GM23338 (cell line): ENCODE measurements at regions not wholly inside any gene's neighbourhood (a gene's known extent, or its start where the extent isn't known, plus 50 kb on each side); places are given as distances from the start of the nearest gene placed in this dataset.

Experiments
- ATAC-seq: fragments of 200-7000 bp; cut with Tn5 transposase; 3 replicates; pipeline ENCODE4 v1.9.1; 2020
- DNase-seq: peaks from one replicate; pipeline ENCODE4 v3.0.0-alpha.2; 2015; ENCODE audit warnings: low spot score
- H2AFZ ChIP-seq: fragments of 200-600 bp; sonication (generic); 2 replicates; pipeline ENCODE4 v1.8.0; 2016; ENCODE audit warnings: antibody characterized with exemption, mild to moderate bottlenecking, moderate library complexity
- H3F3A ChIP-seq: fragments of 200-600 bp; sonication (generic); replicated peaks from 2 replicates; pipeline ENCODE4 v1.8.0; 2017; ENCODE audit warnings: antibody characterized with exemption, mixed run types, low read depth
- H3K27ac ChIP-seq: fragments of 200-600 bp; sonication (generic); 2 replicates; pipeline ENCODE4 v1.6.1; 2016; ENCODE audit warnings: low read depth
- H3K27me3 ChIP-seq: fragments of 200-600 bp; sonication (generic); 2 replicates; pipeline ENCODE4 v1.8.0; 2016; ENCODE audit warnings: mild to moderate bottlenecking, mixed run types, moderate library complexity; ENCODE audit not compliant: insufficient read depth
- H3K36me3 ChIP-seq: fragments of 200-600 bp; sonication (generic); 2 replicates; pipeline ENCODE4 v1.8.0; 2016; ENCODE audit warnings: mild to moderate bottlenecking; ENCODE audit not compliant: insufficient read depth
- H3K4me1 ChIP-seq: fragments of 200-600 bp; sonication (generic); 2 replicates; pipeline ENCODE4 v1.8.0; 2016; ENCODE audit warnings: mild to moderate bottlenecking, moderate library complexity; ENCODE audit not compliant: insufficient read depth
- H3K4me2 ChIP-seq: fragments of 200-600 bp; sonication (generic); 2 replicates; pipeline ENCODE4 v1.7.1; 2017; ENCODE audit warnings: mixed run types
- H3K4me3 ChIP-seq: fragments of 200-600 bp; sonication (generic); 2 replicates; pipeline ENCODE4 v1.6.1; 2016; ENCODE audit warnings: mixed run types
- H3K79me2 ChIP-seq: fragments of 200-600 bp; sonication (generic); replicated peaks from 2 replicates; pipeline ENCODE4 v1.8.0; 2017; ENCODE audit warnings: mild to moderate bottlenecking; ENCODE audit not compliant: insufficient read depth
- H3K9me2 ChIP-seq: fragments of 200-600 bp; sonication (generic); 2 replicates; pipeline ENCODE4 v1.8.0; 2017; ENCODE audit not compliant: insufficient read depth
- H4K20me1 ChIP-seq: fragments of 200-600 bp; sonication (generic); replicated peaks from 2 replicates; pipeline ENCODE4 v1.8.0; 2017; ENCODE audit warnings: mild to moderate bottlenecking; ENCODE audit not compliant: insufficient read depth
- H3K27ac Mint-ChIP-seq: 2 replicates; pipeline ENCODE4 v1.8.0; 2020; ENCODE audit warnings: inconsistent platforms, mild to moderate bottlenecking, moderate library complexity, mixed read lengths
- H3K27me3 Mint-ChIP-seq: 3 replicates; pipeline ENCODE4 v1.8.0; 2022; ENCODE audit warnings: low read depth, mild to moderate bottlenecking, moderate library complexity, mixed read lengths, inconsistent platforms; ENCODE audit not compliant: insufficient read depth, poor library complexity
- H3K36me3 Mint-ChIP-seq: 3 replicates; pipeline ENCODE4 v1.8.0; 2021; ENCODE audit warnings: low read depth, mild to moderate bottlenecking, inconsistent platforms, moderate library complexity, mixed read lengths
- H3K4me1 Mint-ChIP-seq: 3 replicates; pipeline ENCODE4 v1.8.0; 2020; ENCODE audit warnings: mild to moderate bottlenecking, inconsistent platforms, mixed read lengths
- H3K4me3 Mint-ChIP-seq: 3 replicates; pipeline ENCODE4 v1.8.0; 2021; ENCODE audit warnings: moderate library complexity, mild to moderate bottlenecking, inconsistent platforms, mixed read lengths
- H3K9me3 Mint-ChIP-seq: 3 replicates; pipeline ENCODE4 v1.8.0; 2020; ENCODE audit warnings: moderate library complexity, mild to moderate bottlenecking, inconsistent platforms, mixed read lengths
- CREB1 ChIP-seq: fragments of 250-450 bp; sonication (Bioruptor Pico); IDR thresholded peaks from 2 replicates; pipeline ENCODE4 v1.5.0; 2020; ENCODE audit warnings: low read depth, mild to moderate bottlenecking, moderate library complexity
- EZH2 ChIP-seq: fragments of 200-600 bp; sonication (generic); IDR thresholded peaks from one replicate; pipeline ENCODE4 v1.8.0; 2017; ENCODE audit warnings: antibody characterized with exemption, mild to moderate bottlenecking, low read depth; ENCODE audit not compliant: unreplicated experiment
- EZH2phosphoT487 ChIP-seq: fragments of 200-600 bp; sonication (generic); IDR thresholded peaks from one replicate; pipeline ENCODE4 v1.8.1; 2018; ENCODE audit warnings: antibody characterized with exemption; ENCODE audit not compliant: unreplicated experiment
- JUNB ChIP-seq: IDR thresholded peaks from one replicate; pipeline ENCODE4 v1.6.1; 2016; ENCODE audit warnings: antibody characterized with exemption; ENCODE audit not compliant: unreplicated experiment
- POLR2AphosphoS5 ChIP-seq: IDR thresholded peaks from 2 replicates; pipeline ENCODE4 v1.6.1; 2016; ENCODE audit warnings: antibody characterized with exemption, low read depth
- STAT1 ChIP-seq: IDR thresholded peaks from one replicate; pipeline ENCODE4 v1.6.1; 2016; ENCODE audit warnings: antibody characterized with exemption; ENCODE audit not compliant: unreplicated experiment
- ZNF331 ChIP-seq: fragments of 250-450 bp; sonication (Bioruptor Pico); IDR thresholded peaks from 2 replicates; pipeline ENCODE4 v1.5.0; 2020; ENCODE audit warnings: low read depth, mild to moderate bottlenecking, moderate library complexity
- TF ChIP-seq, protein P1 (sequence below): IDR thresholded peaks from one replicate; pipeline ENCODE4 v1.6.1; 2018; ENCODE audit warnings: antibody characterized with exemption; ENCODE audit not compliant: unreplicated experiment
- TF ChIP-seq, protein P2 (sequence below): fragments of 250-450 bp; sonication (Bioruptor Pico); IDR thresholded peaks from 2 replicates; pipeline ENCODE4 v1.5.0; 2020; ENCODE audit warnings: mild to moderate bottlenecking, moderate library complexity

DNA sequence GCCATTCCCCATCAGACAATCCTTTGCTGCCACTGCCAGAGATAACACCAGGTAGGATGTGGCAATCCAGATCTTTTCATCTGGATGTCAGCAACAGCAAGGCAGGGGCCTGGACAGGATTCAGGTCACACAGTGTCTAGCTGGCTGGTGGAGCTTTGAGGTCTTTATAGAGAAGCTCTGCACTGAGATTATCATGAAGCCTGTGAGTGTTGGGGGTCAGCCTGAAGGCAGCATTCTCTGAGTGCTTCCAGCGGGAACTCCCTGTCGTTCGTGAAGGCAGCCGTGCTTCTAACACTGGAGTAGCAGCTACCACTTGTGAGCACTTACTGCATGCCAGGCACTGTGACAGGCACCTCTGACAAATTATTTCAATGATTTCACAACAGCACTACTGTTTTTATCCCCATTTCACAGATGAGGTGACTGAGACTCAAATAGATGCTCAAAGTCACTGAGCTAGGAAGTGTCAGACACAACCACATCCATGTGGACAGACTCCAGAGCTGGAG is 85.7 kb downstream of the SEMA4F start:
- no peaks in the 10 kb centered on the region for H3K27me3 ChIP-seq
- no peak overlapping the region for H3K4me2 ChIP-seq
- H3K9me2 ChIP-seq, result no peaks in the 10 kb centered on the region; the same call in 1 of the 2 replicates
- no peaks in the 10 kb centered on the region for H3F3A ChIP-seq
- TF ChIP-seq STAT1 (no peak), POLR2AphosphoS5 (no peak), EZH2 (no peak), EZH2phosphoT487 (no peak), JUNB (no peak), ZNF331 (CRISPR knock-in tag) (no peak), CREB1 (no peak)
- TF ChIP-seq, protein P1, sequence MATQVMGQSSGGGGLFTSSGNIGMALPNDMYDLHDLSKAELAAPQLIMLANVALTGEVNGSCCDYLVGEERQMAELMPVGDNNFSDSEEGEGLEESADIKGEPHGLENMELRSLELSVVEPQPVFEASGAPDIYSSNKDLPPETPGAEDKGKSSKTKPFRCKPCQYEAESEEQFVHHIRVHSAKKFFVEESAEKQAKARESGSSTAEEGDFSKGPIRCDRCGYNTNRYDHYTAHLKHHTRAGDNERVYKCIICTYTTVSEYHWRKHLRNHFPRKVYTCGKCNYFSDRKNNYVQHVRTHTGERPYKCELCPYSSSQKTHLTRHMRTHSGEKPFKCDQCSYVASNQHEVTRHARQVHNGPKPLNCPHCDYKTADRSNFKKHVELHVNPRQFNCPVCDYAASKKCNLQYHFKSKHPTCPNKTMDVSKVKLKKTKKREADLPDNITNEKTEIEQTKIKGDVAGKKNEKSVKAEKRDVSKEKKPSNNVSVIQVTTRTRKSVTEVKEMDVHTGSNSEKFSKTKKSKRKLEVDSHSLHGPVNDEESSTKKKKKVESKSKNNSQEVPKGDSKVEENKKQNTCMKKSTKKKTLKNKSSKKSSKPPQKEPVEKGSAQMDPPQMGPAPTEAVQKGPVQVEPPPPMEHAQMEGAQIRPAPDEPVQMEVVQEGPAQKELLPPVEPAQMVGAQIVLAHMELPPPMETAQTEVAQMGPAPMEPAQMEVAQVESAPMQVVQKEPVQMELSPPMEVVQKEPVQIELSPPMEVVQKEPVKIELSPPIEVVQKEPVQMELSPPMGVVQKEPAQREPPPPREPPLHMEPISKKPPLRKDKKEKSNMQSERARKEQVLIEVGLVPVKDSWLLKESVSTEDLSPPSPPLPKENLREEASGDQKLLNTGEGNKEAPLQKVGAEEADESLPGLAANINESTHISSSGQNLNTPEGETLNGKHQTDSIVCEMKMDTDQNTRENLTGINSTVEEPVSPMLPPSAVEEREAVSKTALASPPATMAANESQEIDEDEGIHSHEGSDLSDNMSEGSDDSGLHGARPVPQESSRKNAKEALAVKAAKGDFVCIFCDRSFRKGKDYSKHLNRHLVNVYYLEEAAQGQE, result no peak
- TF ChIP-seq, protein P2, sequence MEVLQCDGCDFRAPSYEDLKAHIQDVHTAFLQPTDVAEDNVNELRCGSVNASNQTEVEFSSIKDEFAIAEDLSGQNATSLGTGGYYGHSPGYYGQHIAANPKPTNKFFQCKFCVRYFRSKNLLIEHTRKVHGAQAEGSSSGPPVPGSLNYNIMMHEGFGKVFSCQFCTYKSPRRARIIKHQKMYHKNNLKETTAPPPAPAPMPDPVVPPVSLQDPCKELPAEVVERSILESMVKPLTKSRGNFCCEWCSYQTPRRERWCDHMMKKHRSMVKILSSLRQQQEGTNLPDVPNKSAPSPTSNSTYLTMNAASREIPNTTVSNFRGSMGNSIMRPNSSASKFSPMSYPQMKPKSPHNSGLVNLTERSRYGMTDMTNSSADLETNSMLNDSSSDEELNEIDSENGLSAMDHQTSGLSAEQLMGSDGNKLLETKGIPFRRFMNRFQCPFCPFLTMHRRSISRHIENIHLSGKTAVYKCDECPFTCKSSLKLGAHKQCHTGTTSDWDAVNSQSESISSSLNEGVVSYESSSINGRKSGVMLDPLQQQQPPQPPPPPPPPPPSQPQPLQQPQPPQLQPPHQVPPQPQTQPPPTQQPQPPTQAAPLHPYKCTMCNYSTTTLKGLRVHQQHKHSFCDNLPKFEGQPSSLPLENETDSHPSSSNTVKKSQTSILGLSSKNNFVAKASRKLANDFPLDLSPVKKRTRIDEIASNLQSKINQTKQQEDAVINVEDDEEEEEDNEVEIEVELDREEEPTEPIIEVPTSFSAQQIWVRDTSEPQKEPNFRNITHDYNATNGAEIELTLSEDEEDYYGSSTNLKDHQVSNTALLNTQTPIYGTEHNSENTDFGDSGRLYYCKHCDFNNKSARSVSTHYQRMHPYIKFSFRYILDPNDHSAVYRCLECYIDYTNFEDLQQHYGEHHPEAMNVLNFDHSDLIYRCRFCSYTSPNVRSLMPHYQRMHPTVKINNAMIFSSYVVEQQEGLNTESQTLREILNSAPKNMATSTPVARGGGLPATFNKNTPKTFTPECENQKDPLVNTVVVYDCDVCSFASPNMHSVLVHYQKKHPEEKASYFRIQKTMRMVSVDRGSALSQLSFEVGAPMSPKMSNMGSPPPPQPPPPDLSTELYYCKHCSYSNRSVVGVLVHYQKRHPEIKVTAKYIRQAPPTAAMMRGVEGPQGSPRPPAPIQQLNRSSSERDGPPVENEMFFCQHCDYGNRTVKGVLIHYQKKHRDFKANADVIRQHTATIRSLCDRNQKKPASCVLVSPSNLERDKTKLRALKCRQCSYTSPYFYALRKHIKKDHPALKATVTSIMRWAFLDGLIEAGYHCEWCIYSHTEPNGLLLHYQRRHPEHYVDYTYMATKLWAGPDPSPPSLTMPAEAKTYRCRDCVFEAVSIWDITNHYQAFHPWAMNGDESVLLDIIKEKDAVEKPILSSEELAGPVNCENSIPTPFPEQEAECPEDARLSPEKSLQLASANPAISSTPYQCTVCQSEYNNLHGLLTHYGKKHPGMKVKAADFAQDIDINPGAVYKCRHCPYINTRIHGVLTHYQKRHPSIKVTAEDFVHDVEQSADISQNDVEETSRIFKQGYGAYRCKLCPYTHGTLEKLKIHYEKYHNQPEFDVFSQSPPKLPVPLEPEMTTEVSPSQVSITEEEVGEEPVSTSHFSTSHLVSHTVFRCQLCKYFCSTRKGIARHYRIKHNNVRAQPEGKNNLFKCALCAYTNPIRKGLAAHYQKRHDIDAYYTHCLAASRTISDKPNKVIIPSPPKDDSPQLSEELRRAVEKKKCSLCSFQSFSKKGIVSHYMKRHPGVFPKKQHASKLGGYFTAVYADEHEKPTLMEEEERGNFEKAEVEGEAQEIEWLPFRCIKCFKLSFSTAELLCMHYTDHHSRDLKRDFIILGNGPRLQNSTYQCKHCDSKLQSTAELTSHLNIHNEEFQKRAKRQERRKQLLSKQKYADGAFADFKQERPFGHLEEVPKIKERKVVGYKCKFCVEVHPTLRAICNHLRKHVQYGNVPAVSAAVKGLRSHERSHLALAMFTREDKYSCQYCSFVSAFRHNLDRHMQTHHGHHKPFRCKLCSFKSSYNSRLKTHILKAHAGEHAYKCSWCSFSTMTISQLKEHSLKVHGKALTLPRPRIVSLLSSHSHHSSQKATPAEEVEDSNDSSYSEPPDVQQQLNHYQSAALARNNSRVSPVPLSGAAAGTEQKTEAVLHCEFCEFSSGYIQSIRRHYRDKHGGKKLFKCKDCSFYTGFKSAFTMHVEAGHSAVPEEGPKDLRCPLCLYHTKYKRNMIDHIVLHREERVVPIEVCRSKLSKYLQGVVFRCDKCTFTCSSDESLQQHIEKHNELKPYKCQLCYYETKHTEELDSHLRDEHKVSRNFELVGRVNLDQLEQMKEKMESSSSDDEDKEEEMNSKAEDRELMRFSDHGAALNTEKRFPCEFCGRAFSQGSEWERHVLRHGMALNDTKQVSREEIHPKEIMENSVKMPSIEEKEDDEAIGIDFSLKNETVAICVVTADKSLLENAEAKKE (CRISPR knock-in tag), result no peak
- no peak overlapping the region for H3K4me3 Mint-ChIP-seq
- H3K4me1 Mint-ChIP-seq, result peaks cover 29% of the 10 kb centered on the region
- no peaks in the 10 kb centered on the region for H3K79me2 ChIP-seq
- no peak overlapping the region for H3K27ac Mint-ChIP-seq
- no peak for ATAC-seq
- H3K27me3 Mint-ChIP-seq, result no peaks in the 10 kb centered on the region
- H2AFZ ChIP-seq, result no peak overlapping the region
- H3K36me3 Mint-ChIP-seq, result peaks cover 13% of the 10 kb centered on the region
- peaks cover 18% of the 10 kb centered on the region for H3K4me1 ChIP-seq
- no peak overlapping the region for H3K4me3 ChIP-seq
- H3K9me3 Mint-ChIP-seq, result peaks cover 12% of the 10 kb centered on the region; the same call in 2 of the 3 replicates
- DNase-seq, result no peak
- no peaks in the 10 kb centered on the region for H4K20me1 ChIP-seq
- no peak overlapping the region for H3K27ac ChIP-seq
- H3K36me3 ChIP-seq, result no peaks in the 10 kb centered on the region
